Activated CD4-positive, alpha-beta T cell treated with anti-CD3 and anti-CD28 coated beads, Interleukin-2, amount 50 U/mL, for 1 hour (primary cell): ENCODE measurements at regions not wholly inside any gene's neighbourhood (a gene's known extent, or its start where the extent isn't known, plus 50 kb on each side); places are given as distances from the start of the nearest gene placed in this dataset.

Source experiments
- DNase-seq: peaks from one replicate; pipeline ENCODE4 v3.0.0-alpha.2; 2020

GRCh38 chr5:2696156-2696807, 55.2 kb downstream of the IRX2 start:
- DNase-seq = no peak

GRCh38 chr5:2695200-2695891, 56.1 kb downstream of the IRX2 start:
- no peak for DNase-seq

- no peak for DNase-seq
Measured at GRCh38 chr5:2691530-2691929, 59.9 kb downstream of the IRX2 start.

- DNase-seq = no peak
Measured at GRCh38 chr5:2690293-2690692, 61.2 kb downstream of the IRX2 start.

GRCh38 chr5:2688586-2688985, 62.9 kb downstream of the IRX2 start:
- no peak for DNase-seq

GRCh38 chr5:2687746-2688145, 63.7 kb downstream of the IRX2 start:
- DNase-seq = no peak

- no peak for DNase-seq
Measured at GRCh38 chr5:2686321-2687124, 65.0 kb downstream of the IRX2 start.

- no peak for DNase-seq
Measured at GRCh38 chr5:2685651-2686272, 65.7 kb downstream of the IRX2 start.

GRCh38 chr5:2684606-2685005, 66.9 kb downstream of the IRX2 start:
- DNase-seq = no peak

GRCh38 chr5:2683720-2684119, 67.8 kb downstream of the IRX2 start:
- no peak for DNase-seq

GRCh38 chr5:2681476-2681875, 70.0 kb downstream of the IRX2 start:
- DNase-seq = no peak

- no peak for DNase-seq
Measured at GRCh38 chr5:2680979-2681378, 70.5 kb downstream of the IRX2 start.

- no peak for DNase-seq
Measured at GRCh38 chr5:2677689-2678088, 73.8 kb downstream of the IRX2 start.

GRCh38 chr5:2675548-2675947, 75.9 kb downstream of the IRX2 start:
- DNase-seq = no peak

- no peak for DNase-seq
Measured at GRCh38 chr5:2674456-2674855, 77.0 kb downstream of the IRX2 start.

- no peak for DNase-seq
Measured at GRCh38 chr5:2670940-2671339, 80.5 kb downstream of the IRX2 start.

GRCh38 chr5:2669913-2670312, 81.6 kb downstream of the IRX2 start:
- DNase-seq = no peak

GRCh38 chr5:2669259-2669658, 82.2 kb downstream of the IRX2 start:
- no peak for DNase-seq

GRCh38 chr5:2666081-2666480, 85.4 kb downstream of the IRX2 start:
- DNase-seq = no peak

- DNase-seq = no peak
Measured at GRCh38 chr5:2663489-2663888, 88.0 kb downstream of the IRX2 start.

- no peak for DNase-seq
Measured at GRCh38 chr5:2660315-2660714, 91.2 kb downstream of the IRX2 start.

- no peak for DNase-seq
Measured at GRCh38 chr5:2658881-2659470, 92.5 kb downstream of the IRX2 start.

- DNase-seq = no peak
Measured at GRCh38 chr5:2658447-2658846, 93.0 kb downstream of the IRX2 start.
